ENCODE measurements at regions not wholly inside any gene's neighbourhood (a gene's known extent, or its start where the extent isn't known, plus 50 kb on each side); places are given as distances from the start of the nearest gene placed in this dataset.

- BruUV-seq (replicated peaks), result no TSS peak
- ATAC-seq (no peak), DNase-seq (ENCODE audit: low read depth, low spot score) (no peak)
- no peaks in the 10 kb centered on the region for H3K27me3 ChIP-seq (ENCODE audit: control insufficient read depth, insufficient read depth, low read length)
- H3K9me3 ChIP-seq (ENCODE audit: control insufficient read depth, insufficient read depth, low read depth, low read length), result no peaks in the 10 kb centered on the region
- H3K36me3 ChIP-seq (ENCODE audit: control insufficient read depth, insufficient read depth, low read length), result no peaks in the 10 kb centered on the region
- no peaks in the 10 kb centered on the region for H3K4me1 ChIP-seq (ENCODE audit: control insufficient read depth, insufficient read depth, low read length)
- intact Hi-C loops (cut with micrococcal nuclease; ENCODE audit: unreplicated experiment) (no loop called here), in situ Hi-C loops (cut with HindIII; ENCODE audit: low pct_unique_long_range_greater_than_20kb, low sequenced_read_pairs) (no loop called here)
- no peak for TF ChIP-seq SIN3A (IDR thresholded peaks at IDR 0.05; ENCODE audit: borderline replicate concordance, insufficient read depth, low read depth, low read length)
- TF ChIP-seq CTCF (IDR thresholded peaks at IDR 0.05), result no peak
- TF ChIP-seq REST (IDR thresholded peaks at IDR 0.05; ENCODE audit: insufficient read depth in 1 of 2, low read depth in 2 of 2, low read length in 1 of 2), result no peak
- TF ChIP-seq POLR2AphosphoS5 (IDR thresholded peaks at IDR 0.05; ENCODE audit: low read depth, low read length), result no peak
- TF ChIP-seq TCF7L2 (IDR thresholded peaks at IDR 0.05; ENCODE audit: low read depth, low read length), result no peak
- H3K4me3 ChIP-seq (ENCODE audit: low read depth in 2 of 2, low read length in 2 of 2), result no peak overlapping the region
- no peak overlapping the region for H3K27ac ChIP-seq (ENCODE audit: low read length)
- POLR2A ChIA-PET, result no interaction called here
- CTCF ChIA-PET, result no interaction called here
These were observed 202.9 kb upstream of the PROK2 start for GRCh38 chr3:71987828-71988227.

GRCh38 chr3:71987089-71987735, 202.3 kb upstream of the PROK2 start:
- Histone ChIP-seq H3K4me1 (ENCODE audit: control insufficient read depth, insufficient read depth, low read length) (no peaks in the 10 kb centered on the region), H3K27me3 (ENCODE audit: control insufficient read depth, insufficient read depth, low read length) (no peaks in the 10 kb centered on the region), H3K9me3 (ENCODE audit: control insufficient read depth, insufficient read depth, low read depth, low read length) (no peaks in the 10 kb centered on the region), H3K4me3 (ENCODE audit: low read depth in 2 of 2, low read length in 2 of 2) (no peak overlapping the region), H3K27ac (ENCODE audit: low read length) (no peak overlapping the region), H3K36me3 (ENCODE audit: control insufficient read depth, insufficient read depth, low read length) (no peaks in the 10 kb centered on the region)
- intact Hi-C loops (cut with micrococcal nuclease; ENCODE audit: unreplicated experiment), result no loop called here
- CTCF ChIA-PET, result no interaction called here
- TF ChIP-seq POLR2AphosphoS5 (IDR thresholded peaks at IDR 0.05; ENCODE audit: low read depth, low read length) (no peak), SIN3A (IDR thresholded peaks at IDR 0.05; ENCODE audit: borderline replicate concordance, insufficient read depth, low read depth, low read length) (no peak), CTCF (IDR thresholded peaks at IDR 0.05) (peak; percentile 45), REST (IDR thresholded peaks at IDR 0.05; ENCODE audit: insufficient read depth in 1 of 2, low read depth in 2 of 2, low read length in 1 of 2) (no peak)
- ATAC-seq (peak; percentile 65; the same call in 1 of the 2 replicates), DNase-seq (ENCODE audit: low read depth, low spot score) (no peak)
- POLR2A ChIA-PET, result interaction anchor here (0.7 kb wide), 1 partner anchor 150 kb away, joined by 3 read pairs; no protein-coding TSS in a partner anchor
- in situ Hi-C loops (cut with HindIII; ENCODE audit: low pct_unique_long_range_greater_than_20kb, low sequenced_read_pairs), result no loop called here
- no TSS peak for BruUV-seq (replicated peaks)
